Endothelial cell of umbilical vein (primary cell): ENCODE measurements at regions not wholly inside any gene's neighbourhood (a gene's known extent, or its start where the extent isn't known, plus 50 kb on each side); places are given as distances from the start of the nearest gene placed in this dataset.

Source experiments
- BruUV-seq: library from RNA; stranded (reverse); fragments of 400-500 nt; replicated peaks from 2 replicates; lab custom pipeline; 2021; lab: Mats Ljungman, UMichigan
- CTCF ChIA-PET: fragments of 300-600, 350-600 bp; sonication (Branson Sonifier 250); formaldehyde crosslinking; loops from one replicate; lab custom pipeline; 2021; ENCODE audit warnings: antibody characterized with exemption, inconsistent platforms; lab: Charles Lee
- POLR2A ChIA-PET: fragments of 300-600, 350-600 bp; sonication (Branson Sonifier 250); formaldehyde crosslinking; loops from one replicate; lab custom pipeline; 2021; ENCODE audit warnings: antibody characterized with exemption, inconsistent platforms; lab: Charles Lee
- DNase-seq: peaks from one replicate; pipeline ENCODE4 v3.0.0-alpha.2; 2011; ENCODE audit warnings: low read depth, low spot score
- FAIRE-seq: peaks from 2 replicates; lab custom pipeline; 2011; peaks lifted over from hg19 to GRCh38; lab: Jason Lieb, UNC
- H2AFZ ChIP-seq: 2 replicates; pipeline ENCODE4 v1.6.0; 2012; ENCODE audit warnings: low read depth, low read length, control low read depth, inconsistent platforms
- H3K27ac ChIP-seq: 2 replicates; pipeline ENCODE4 v1.5.1; 2011; ENCODE audit warnings: low read depth, mild to moderate bottlenecking, control low read depth, low read length, moderate library complexity; ENCODE audit not compliant: insufficient read depth
- H3K27me3 ChIP-seq, 2 experiments: 2 replicates each; pipeline versions ENCODE4 v1.6.0 to v1.6.1; 2011; ENCODE audit warnings: low read length in 2 of 2, mixed read lengths in 1 of 2; ENCODE audit not compliant: control insufficient read depth in 2 of 2, insufficient read depth in 2 of 2
- H3K36me3 ChIP-seq, 2 experiments: 2 replicates in 1 of 2; 3 replicates in 1 of 2; pipeline ENCODE4 v1.5.1; 2011; ENCODE audit warnings: low read length in 2 of 2, mild to moderate bottlenecking in 1 of 2, moderate library complexity in 1 of 2; ENCODE audit not compliant: control insufficient read depth in 2 of 2, insufficient read depth in 2 of 2; ENCODE audit errors: extremely low read depth in 1 of 2
- H3K4me1 ChIP-seq: 3 replicates; pipeline ENCODE4 v1.5.1; 2011; ENCODE audit warnings: mild to moderate bottlenecking, low read length; ENCODE audit not compliant: control insufficient read depth, insufficient read depth; ENCODE audit errors: extremely low read depth
- H3K4me2 ChIP-seq: 2 replicates; pipeline ENCODE4 v1.6.1; 2011; ENCODE audit warnings: low read length, control low read depth, mixed read lengths; ENCODE audit not compliant: insufficient read depth
- H3K4me3 ChIP-seq, 3 experiments: fragments of 200-600 bp in 1 of 3; sonication (generic), shearing (Covaris generic) in 1 of 3; replicated peaks in 1 of 3; 2 replicates each; pipeline ENCODE4 v1.5.1; 2011 to 2016; ENCODE audit warnings: control low read depth in 3 of 3, low read length in 3 of 3, mild to moderate bottlenecking in 2 of 3, inconsistent platforms in 1 of 3, low read depth in 1 of 3, moderate library complexity in 1 of 3; ENCODE audit not compliant: insufficient read depth in 1 of 3
- H3K79me2 ChIP-seq: 2 replicates; pipeline ENCODE4 v1.6.0; 2012; ENCODE audit warnings: low read length, inconsistent platforms; ENCODE audit not compliant: control insufficient read depth, insufficient read depth
- H3K9ac ChIP-seq: replicated peaks from 2 replicates; pipeline ENCODE3; 2011; ENCODE audit warnings: low read length, control low read depth; ENCODE audit not compliant: insufficient read depth; ENCODE audit errors: extremely low read depth
- H3K9me1 ChIP-seq: replicated peaks from 3 replicates; pipeline ENCODE4 v1.6.0; 2011; ENCODE audit warnings: mild to moderate bottlenecking, low read length; ENCODE audit not compliant: control insufficient read depth, insufficient read depth; ENCODE audit errors: extremely low read depth
- H3K9me3 ChIP-seq: replicated peaks from 2 replicates; pipeline ENCODE4 v1.5.1; 2012; ENCODE audit warnings: low read length, inconsistent platforms; ENCODE audit not compliant: control insufficient read depth, insufficient read depth
- H4K20me1 ChIP-seq: replicated peaks from 2 replicates; pipeline ENCODE3; 2011; ENCODE audit warnings: mild to moderate bottlenecking, low read length; ENCODE audit not compliant: control insufficient read depth, insufficient read depth; ENCODE audit errors: extremely low read depth
- CTCF ChIP-seq, 2 donors: IDR thresholded peaks; 1 replicate in 1 of 2; 2 replicates in 1 of 2; pipeline ENCODE4 v1.5.1; 2011; ENCODE audit warnings: low read length in 2 of 2, mild to moderate bottlenecking in 2 of 2, moderate library complexity in 2 of 2, control low read depth in 1 of 2, inconsistent platforms in 1 of 2, low read depth in 1 of 2; ENCODE audit not compliant: insufficient read depth in 1 of 2; ENCODE audit errors: extremely low read depth in 1 of 2
- EZH2 ChIP-seq: IDR thresholded peaks from 2 replicates; pipeline ENCODE4 v1.6.1; 2012; ENCODE audit warnings: borderline replicate concordance, low read depth, mild to moderate bottlenecking, moderate library complexity, low read length, inconsistent platforms; ENCODE audit not compliant: severe bottlenecking
- FOS ChIP-seq: IDR thresholded peaks from 2 replicates; pipeline ENCODE4 v1.6.1; 2011; ENCODE audit warnings: mild to moderate bottlenecking, low read length, moderate library complexity, borderline replicate concordance; ENCODE audit not compliant: insufficient read depth
- GATA2 ChIP-seq: IDR thresholded peaks from 2 replicates; pipeline ENCODE4 v1.7.0; 2011; ENCODE audit warnings: low read depth, mild to moderate bottlenecking, moderate library complexity, mixed read lengths, low read length; ENCODE audit not compliant: insufficient read length, insufficient read depth
- JUN ChIP-seq: IDR thresholded peaks from 2 replicates; pipeline ENCODE4 v1.6.1; 2011; ENCODE audit warnings: borderline replicate concordance, low read depth; ENCODE audit not compliant: insufficient read length, insufficient read depth
- MAX ChIP-seq: IDR thresholded peaks from 2 replicates; pipeline ENCODE4 v1.6.1; 2011; ENCODE audit not compliant: insufficient read depth, insufficient read length
- MYC ChIP-seq: IDR thresholded peaks from one replicate; pipeline ENCODE4 v1.6.1; 2011; ENCODE audit warnings: mild to moderate bottlenecking, low read depth, low read length
- POLR2A ChIP-seq: IDR thresholded peaks from 2 replicates; pipeline ENCODE4 v1.6.1; 2012; ENCODE audit warnings: low read depth, mild to moderate bottlenecking, control low read depth, low read length
- POLR2AphosphoS5 ChIP-seq: IDR thresholded peaks from 2 replicates; pipeline ENCODE4 v1.6.1; 2012; ENCODE audit warnings: low read depth, mild to moderate bottlenecking, control low read depth, low read length, moderate library complexity; ENCODE audit not compliant: insufficient read depth
- dilution Hi-C: fragments of 300-500 bp; cut with MboI; formaldehyde crosslinking; loops from one replicate; pipeline ENCODE4 v1.15.0; 2019; ENCODE audit warnings: low sequenced_read_pairs; ENCODE audit not compliant: extremely low pct_ligation_motif_present
- intact Hi-C: fragments of 100-400 bp; cut with micrococcal nuclease; formaldehyde crosslinking; loops from one replicate; pipeline ENCODE4 v1.10.0; 2022

GRCh38 chr5:174995827-174996226 is 271.4 kb downstream of the MSX2 start:
- no TSS peak for BruUV-seq
- dilution Hi-C loops = no loop called here
- Histone ChIP-seq H3K27me3 (no peaks in the 10 kb centered on the region), H3K9me3 (peaks cover 4% of the 10 kb centered on the region), H3K79me2 (no peaks in the 10 kb centered on the region), H3K4me1 (no peaks in the 10 kb centered on the region), H3K27ac (no peak overlapping the region), H2AFZ (no peak overlapping the region), H3K4me2 (no peak overlapping the region), H3K9ac (no peak overlapping the region), H3K4me3 (no peak overlapping the region), H3K36me3 (no peaks in the 10 kb centered on the region), H4K20me1 (no peaks in the 10 kb centered on the region), H3K9me1 (no peaks in the 10 kb centered on the region)
- no peak for FAIRE-seq
- intact Hi-C loops = no loop called here
- ChIA-PET CTCF (no interaction called here), POLR2A (no interaction called here)
- DNase-seq = no peak
- no peak for TF ChIP-seq EZH2
- TF ChIP-seq POLR2A = no peak
- TF ChIP-seq MYC = no peak
- no peak for TF ChIP-seq GATA2
- TF ChIP-seq CTCF (IDR thresholded peaks at IDR 0.05; ENCODE audit: extremely low read depth in 1 of 2, insufficient read depth in 1 of 2, low read depth in 1 of 2, low read length in 2 of 2) = no peak
- TF ChIP-seq POLR2AphosphoS5 = no peak
- no peak for TF ChIP-seq JUN
- TF ChIP-seq FOS = no peak
- no peak for TF ChIP-seq MAX
